ENCODE measurements at regions not wholly inside any gene's neighbourhood (a gene's known extent, or its start where the extent isn't known, plus 50 kb on each side); places are given as distances from the start of the nearest gene placed in this dataset.

DNA sequence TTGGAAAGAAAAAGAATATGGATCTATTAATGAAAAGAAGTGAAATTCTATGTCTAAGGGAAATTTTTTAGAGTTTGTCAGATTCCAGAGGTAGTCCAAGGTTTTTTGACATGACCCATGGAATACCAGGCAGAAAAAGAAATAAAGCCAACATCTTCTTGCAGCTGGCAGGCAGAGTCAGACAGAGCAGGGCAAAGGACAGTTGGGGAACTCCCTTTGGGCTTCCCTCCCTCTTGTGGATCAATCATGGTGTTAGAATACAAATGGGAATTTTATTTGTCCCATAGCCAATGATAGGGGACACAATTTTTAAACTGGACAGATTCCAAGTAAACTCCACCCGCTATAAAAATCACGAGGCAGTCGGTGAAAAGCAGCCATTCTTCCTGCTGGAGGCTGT is 92.1 kb upstream of the TAB2 start:
- dilution Hi-C loops (cut with MboI; ENCODE audit: extremely low pct_ligation_motif_present, low sequenced_read_pairs) = no loop called here
- Histone ChIP-seq H3K4me1 (ENCODE audit: control insufficient read depth, extremely low read depth, insufficient read depth, low read length) (no peaks in the 10 kb centered on the region), H3K27ac (ENCODE audit: control insufficient read depth, insufficient read depth, low read length) (no peak overlapping the region), H4K20me1 (ENCODE audit: control insufficient read depth, extremely low read depth, insufficient read depth, low read length) (no peaks in the 10 kb centered on the region), H2AFZ (ENCODE audit: control insufficient read depth, low read length) (no peak overlapping the region), H3K36me3 (ENCODE audit: control insufficient read depth in 2 of 2, extremely low read depth in 1 of 2, insufficient read depth in 2 of 2, low read length in 2 of 2) (no peaks in the 10 kb centered on the region), H3K9me1 (ENCODE audit: control insufficient read depth, extremely low read depth, insufficient read depth, low read length) (no peaks in the 10 kb centered on the region), H3K79me2 (ENCODE audit: control insufficient read depth, insufficient read depth, low read length) (no peaks in the 10 kb centered on the region), H3K4me3 (ENCODE audit: control insufficient read depth in 2 of 3, extremely low read depth in 1 of 3, insufficient read depth in 2 of 3, low read depth in 1 of 3, low read length in 3 of 3) (no peak overlapping the region), H3K27me3 (ENCODE audit: control insufficient read depth, extremely low read depth, insufficient read depth, low read length) (no peaks in the 10 kb centered on the region), H3K9ac (ENCODE audit: control insufficient read depth, extremely low read depth, insufficient read depth, low read length) (no peak overlapping the region), H3K9me3 (ENCODE audit: control insufficient read depth, low read depth, low read length) (no peaks in the 10 kb centered on the region), H3K4me2 (ENCODE audit: control insufficient read depth, extremely low read depth, insufficient read depth, low read depth, low read length) (no peak overlapping the region)
- no peak for FAIRE-seq
- TF ChIP-seq EZH2 (IDR thresholded peaks at IDR 0.05; ENCODE audit: low read length) = no peak
- TF ChIP-seq, protein P1, sequence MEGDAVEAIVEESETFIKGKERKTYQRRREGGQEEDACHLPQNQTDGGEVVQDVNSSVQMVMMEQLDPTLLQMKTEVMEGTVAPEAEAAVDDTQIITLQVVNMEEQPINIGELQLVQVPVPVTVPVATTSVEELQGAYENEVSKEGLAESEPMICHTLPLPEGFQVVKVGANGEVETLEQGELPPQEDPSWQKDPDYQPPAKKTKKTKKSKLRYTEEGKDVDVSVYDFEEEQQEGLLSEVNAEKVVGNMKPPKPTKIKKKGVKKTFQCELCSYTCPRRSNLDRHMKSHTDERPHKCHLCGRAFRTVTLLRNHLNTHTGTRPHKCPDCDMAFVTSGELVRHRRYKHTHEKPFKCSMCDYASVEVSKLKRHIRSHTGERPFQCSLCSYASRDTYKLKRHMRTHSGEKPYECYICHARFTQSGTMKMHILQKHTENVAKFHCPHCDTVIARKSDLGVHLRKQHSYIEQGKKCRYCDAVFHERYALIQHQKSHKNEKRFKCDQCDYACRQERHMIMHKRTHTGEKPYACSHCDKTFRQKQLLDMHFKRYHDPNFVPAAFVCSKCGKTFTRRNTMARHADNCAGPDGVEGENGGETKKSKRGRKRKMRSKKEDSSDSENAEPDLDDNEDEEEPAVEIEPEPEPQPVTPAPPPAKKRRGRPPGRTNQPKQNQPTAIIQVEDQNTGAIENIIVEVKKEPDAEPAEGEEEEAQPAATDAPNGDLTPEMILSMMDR (optimal IDR thresholded peaks at IDR 0.05 in 1 of 3, IDR thresholded peaks at IDR 0.05 in 1 of 3, conservative IDR thresholded peaks at IDR 0.05 in 1 of 3; ENCODE audit: extremely low read depth in 1 of 3, insufficient read depth in 2 of 3, low read length in 3 of 3) = no peak
- no peak for DNase-seq (ENCODE audit: low read depth, low spot score)

DNA sequence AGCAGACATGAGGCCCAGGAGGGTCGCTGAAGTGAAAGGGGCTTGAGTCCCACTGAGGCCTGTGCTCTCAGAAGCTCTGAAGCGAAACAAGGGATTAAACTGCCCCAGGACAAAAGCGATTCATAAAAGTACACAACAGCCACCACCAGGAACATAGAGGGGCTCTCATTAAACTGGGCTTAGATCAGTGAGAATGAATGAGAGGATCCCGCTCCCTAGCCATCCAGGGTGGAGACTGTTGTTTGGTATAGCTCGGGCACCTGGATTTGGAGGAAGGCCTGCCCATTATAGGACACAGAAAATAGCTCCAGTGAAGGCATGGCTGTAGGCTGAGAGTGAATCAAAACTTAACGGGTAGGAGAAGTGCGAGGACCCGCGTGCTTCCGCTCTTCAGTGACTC is 91.6 kb upstream of the TAB2 start:
- no peaks in the 10 kb centered on the region for H3K79me2 ChIP-seq (ENCODE audit: control insufficient read depth, insufficient read depth, low read length)
- no peaks in the 10 kb centered on the region for H3K9me1 ChIP-seq (ENCODE audit: control insufficient read depth, extremely low read depth, insufficient read depth, low read length)
- H3K27me3 ChIP-seq (ENCODE audit: control insufficient read depth, extremely low read depth, insufficient read depth, low read length) = no peaks in the 10 kb centered on the region
- H4K20me1 ChIP-seq (ENCODE audit: control insufficient read depth, extremely low read depth, insufficient read depth, low read length) = no peaks in the 10 kb centered on the region
- TF ChIP-seq, protein P1 (optimal IDR thresholded peaks at IDR 0.05 in 1 of 3, IDR thresholded peaks at IDR 0.05 in 1 of 3, conservative IDR thresholded peaks at IDR 0.05 in 1 of 3; ENCODE audit: extremely low read depth in 1 of 3, insufficient read depth in 2 of 3, low read length in 3 of 3) = no peak
- no peak for TF ChIP-seq EZH2 (IDR thresholded peaks at IDR 0.05; ENCODE audit: low read length)
- no peak overlapping the region for H3K9ac ChIP-seq (ENCODE audit: control insufficient read depth, extremely low read depth, insufficient read depth, low read length)
- no peak for DNase-seq (ENCODE audit: low read depth, low spot score)
- dilution Hi-C loops (cut with MboI; ENCODE audit: extremely low pct_ligation_motif_present, low sequenced_read_pairs) = no loop called here
- H3K36me3 ChIP-seq (ENCODE audit: control insufficient read depth in 2 of 2, extremely low read depth in 1 of 2, insufficient read depth in 2 of 2, low read length in 2 of 2) = no peaks in the 10 kb centered on the region
- H2AFZ ChIP-seq (ENCODE audit: control insufficient read depth, low read length) = no peak overlapping the region
- no peaks in the 10 kb centered on the region for H3K4me1 ChIP-seq (ENCODE audit: control insufficient read depth, extremely low read depth, insufficient read depth, low read length)
- H3K4me3 ChIP-seq (ENCODE audit: control insufficient read depth in 2 of 3, extremely low read depth in 1 of 3, insufficient read depth in 2 of 3, low read depth in 1 of 3, low read length in 3 of 3) = no peak overlapping the region
- no peak for FAIRE-seq
- no peaks in the 10 kb centered on the region for H3K9me3 ChIP-seq (ENCODE audit: control insufficient read depth, low read depth, low read length)
- no peak overlapping the region for H3K27ac ChIP-seq (ENCODE audit: control insufficient read depth, insufficient read depth, low read length)
- no peak overlapping the region for H3K4me2 ChIP-seq (ENCODE audit: control insufficient read depth, extremely low read depth, insufficient read depth, low read depth, low read length)

Measured in keratinocyte (primary cell).